Kidney epithelial cell (primary cell): ENCODE measurements at regions not wholly inside any gene's neighbourhood (a gene's known extent, or its start where the extent isn't known, plus 50 kb on each side); places are given as distances from the start of the nearest gene placed in this dataset.

Source experiments
- DNase-seq: peaks from one replicate; pipeline ENCODE4 v3.0.0-alpha.2; 2010; ENCODE audit warnings: low read depth
- H3K27me3 ChIP-seq: 2 replicates; pipeline ENCODE4 v1.6.0; 2011; ENCODE audit warnings: low read length; ENCODE audit not compliant: control insufficient read depth, insufficient read depth
- H3K36me3 ChIP-seq: 2 replicates; pipeline ENCODE4 v1.5.1; 2011; ENCODE audit warnings: low read length; ENCODE audit not compliant: control insufficient read depth, insufficient read depth
- H3K4me3 ChIP-seq: 2 replicates; pipeline ENCODE4 v1.5.1; 2011; ENCODE audit warnings: low read depth, mild to moderate bottlenecking, control low read depth, low read length
- CTCF ChIP-seq: IDR thresholded peaks from 2 replicates; pipeline ENCODE4 v1.5.1; 2011; ENCODE audit warnings: mild to moderate bottlenecking, moderate library complexity, low read length, control low read depth, inconsistent platforms; ENCODE audit not compliant: insufficient read depth, poor library complexity, severe bottlenecking

DNA sequence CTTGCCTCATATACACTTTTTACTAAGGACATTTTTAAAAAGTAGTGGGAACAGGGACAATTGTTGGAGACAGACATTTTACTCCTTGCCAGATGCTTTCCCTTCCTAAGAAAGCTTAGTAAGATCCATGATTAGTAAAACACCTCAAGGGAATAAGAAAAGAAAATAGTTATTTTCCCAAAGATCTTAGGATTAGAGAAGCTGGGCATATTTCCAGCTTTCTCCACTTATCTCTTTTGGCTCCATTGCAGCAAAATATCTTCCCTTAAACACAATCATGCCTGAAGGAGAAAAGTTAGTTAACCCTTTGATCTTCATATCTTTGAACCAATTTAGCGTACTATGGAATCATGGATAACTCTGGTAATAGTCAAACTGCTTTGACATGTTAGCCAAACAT is 257.9 kb downstream of the PCDH18 start:
- TF ChIP-seq CTCF, result no peak
- H3K27me3 ChIP-seq, result no peaks in the 10 kb centered on the region
- H3K4me3 ChIP-seq, result no peak overlapping the region
- no peak for DNase-seq
- no peaks in the 10 kb centered on the region for H3K36me3 ChIP-seq

DNA sequence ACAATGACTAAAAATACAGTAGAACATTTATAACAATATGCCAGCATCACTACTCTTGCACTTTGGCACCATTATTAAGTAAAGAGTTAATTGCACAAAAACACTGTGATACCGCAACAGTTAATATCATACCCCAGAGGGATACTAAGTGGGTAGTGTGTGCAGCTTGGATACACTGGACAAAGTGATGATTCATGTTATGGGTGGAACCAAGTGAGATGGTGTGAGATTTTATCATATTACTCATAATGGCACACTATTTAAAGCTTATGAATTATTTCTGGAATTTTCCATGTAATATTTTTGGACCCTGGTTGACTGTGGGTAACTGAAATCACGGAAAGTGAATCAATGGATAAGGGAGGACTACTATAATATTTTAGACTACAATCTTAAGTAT is 265.3 kb downstream of the PCDH18 start:
- H3K36me3 ChIP-seq, result no peaks in the 10 kb centered on the region
- no peak for DNase-seq
- no peak overlapping the region for H3K4me3 ChIP-seq
- TF ChIP-seq CTCF, result no peak
- no peaks in the 10 kb centered on the region for H3K27me3 ChIP-seq

GRCh38 chr4:137266511-137266910 is 265.8 kb downstream of the PCDH18 start:
- no peaks in the 10 kb centered on the region for H3K27me3 ChIP-seq
- no peak for TF ChIP-seq CTCF
- H3K4me3 ChIP-seq, result no peak overlapping the region
- H3K36me3 ChIP-seq, result no peaks in the 10 kb centered on the region
- DNase-seq, result no peak

GRCh38 chr4:137263206-137263605 is 269.1 kb downstream of the PCDH18 start:
- H3K36me3 ChIP-seq, result no peaks in the 10 kb centered on the region
- TF ChIP-seq CTCF, result no peak
- H3K27me3 ChIP-seq, result no peaks in the 10 kb centered on the region
- no peak overlapping the region for H3K4me3 ChIP-seq
- no peak for DNase-seq

- H3K27me3 ChIP-seq, result no peaks in the 10 kb centered on the region
- DNase-seq, result no peak
- no peak overlapping the region for H3K4me3 ChIP-seq
- no peaks in the 10 kb centered on the region for H3K36me3 ChIP-seq
- TF ChIP-seq CTCF, result no peak
Measured at GRCh38 chr4:137253949-137254348, 278.3 kb downstream of the PCDH18 start.

DNA sequence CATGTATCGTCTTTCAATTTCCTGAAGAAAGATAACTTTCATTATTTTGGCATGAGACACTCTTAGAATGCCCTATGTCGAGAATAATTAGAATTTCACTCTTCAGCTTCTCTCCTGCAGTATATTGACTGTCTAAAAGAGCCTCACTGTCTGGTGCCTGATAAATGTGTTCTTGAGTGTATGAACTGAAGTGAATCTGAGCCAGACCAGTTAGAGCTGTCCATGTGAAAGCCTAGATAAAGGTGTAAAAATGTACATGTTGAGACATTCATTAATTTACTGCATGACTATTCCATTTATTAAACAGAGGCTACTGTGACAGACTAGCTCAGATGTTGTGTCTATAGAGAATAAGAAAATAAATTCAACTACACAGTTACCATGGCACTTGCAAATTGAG is 283.2 kb downstream of the PCDH18 start:
- Histone ChIP-seq H3K36me3 (no peaks in the 10 kb centered on the region), H3K27me3 (no peaks in the 10 kb centered on the region), H3K4me3 (no peak overlapping the region)
- no peak for DNase-seq
- no peak for TF ChIP-seq CTCF
